HG02759 (cell line): ENCODE measurements at regions not wholly inside any gene's neighbourhood (a gene's known extent, or its start where the extent isn't known, plus 50 kb on each side); places are given as distances from the start of the nearest gene placed in this dataset.
"Not testable (repeated sequence)": the region's sequence is repeated elsewhere in the genome, so short reads cannot be mapped to it uniquely, and the experiment has no call there.

Source experiments
- ATAC-seq: cut with Tn5 transposase; IDR thresholded peaks from one replicate; pipeline ENCODE4 v1.9.1; 2021; ENCODE audit warnings: mild to moderate bottlenecking, moderate library complexity; ENCODE audit not compliant: unreplicated experiment

- not testable (repeated sequence) for ATAC-seq
These were observed 180.3 kb downstream of the TMEM121 start for GRCh38 chr14:105706701-105707019.

DNA sequence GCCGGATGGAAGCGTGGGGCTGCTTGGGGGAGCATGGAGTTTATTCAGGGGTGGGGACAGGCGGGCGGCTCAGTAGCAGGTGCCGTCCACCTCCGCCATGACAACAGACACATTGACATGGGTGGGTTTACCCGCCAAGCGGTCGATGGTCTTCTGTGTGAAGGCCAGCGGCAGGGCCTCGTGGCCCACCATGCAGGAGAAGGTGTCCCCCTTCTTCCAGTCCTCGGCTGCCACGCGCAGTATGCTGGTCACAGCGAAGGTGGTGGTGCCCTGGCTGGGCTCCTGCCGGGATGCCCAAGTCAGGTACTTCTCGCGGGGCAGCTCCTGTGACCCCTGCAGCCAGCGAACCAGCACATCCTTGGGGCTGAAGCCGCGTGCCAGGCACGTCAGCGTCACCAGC is 180.7 kb downstream of the TMEM121 start:
- not testable (repeated sequence) for ATAC-seq

GRCh38 chr14:105707723-105708151 is 181.4 kb downstream of the TMEM121 start:
- ATAC-seq: not testable (repeated sequence)

DNA sequence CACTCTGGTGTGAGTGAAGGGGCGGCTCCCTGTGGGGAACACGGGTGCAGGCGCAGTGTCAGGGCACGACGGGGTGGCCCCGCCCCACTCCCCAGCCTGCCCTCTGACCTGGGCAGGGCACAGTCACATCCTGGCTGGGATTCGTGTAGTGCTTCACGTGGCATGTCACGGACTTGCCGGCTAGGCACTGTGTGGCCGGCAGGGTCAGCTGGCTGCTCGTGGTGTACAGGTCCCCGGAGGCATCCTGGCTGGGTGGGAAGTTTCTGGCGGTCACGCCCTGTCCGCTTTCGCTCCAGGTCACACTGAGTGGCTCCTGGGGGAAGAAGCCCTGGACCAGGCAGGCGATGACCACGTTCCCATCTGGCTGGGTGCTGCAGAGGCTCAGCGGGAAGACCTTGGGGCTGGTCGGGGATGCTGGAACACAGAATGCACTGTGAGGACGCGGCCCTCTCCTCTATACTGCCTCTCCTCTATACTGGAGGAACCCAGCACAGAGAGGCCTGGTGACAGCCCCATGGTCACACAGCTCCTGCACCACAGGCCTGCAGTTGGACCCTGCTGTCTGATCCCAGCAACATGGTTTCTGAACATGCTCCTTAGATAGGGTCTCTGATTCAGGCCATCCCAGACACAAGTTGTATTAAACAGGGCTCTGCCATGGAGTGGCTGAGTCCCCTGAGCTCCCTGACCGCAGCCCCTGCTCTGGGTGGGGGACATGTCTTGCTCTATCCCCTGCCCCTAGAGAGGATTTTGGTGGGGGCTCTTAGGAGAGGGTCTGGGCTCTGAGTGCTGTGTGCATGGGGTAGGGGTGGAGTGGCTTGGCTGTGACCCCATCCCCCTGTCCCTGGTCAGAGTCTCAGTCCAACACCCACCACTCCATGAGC is 182.1 kb downstream of the TMEM121 start:
- not testable (repeated sequence) for ATAC-seq

DNA sequence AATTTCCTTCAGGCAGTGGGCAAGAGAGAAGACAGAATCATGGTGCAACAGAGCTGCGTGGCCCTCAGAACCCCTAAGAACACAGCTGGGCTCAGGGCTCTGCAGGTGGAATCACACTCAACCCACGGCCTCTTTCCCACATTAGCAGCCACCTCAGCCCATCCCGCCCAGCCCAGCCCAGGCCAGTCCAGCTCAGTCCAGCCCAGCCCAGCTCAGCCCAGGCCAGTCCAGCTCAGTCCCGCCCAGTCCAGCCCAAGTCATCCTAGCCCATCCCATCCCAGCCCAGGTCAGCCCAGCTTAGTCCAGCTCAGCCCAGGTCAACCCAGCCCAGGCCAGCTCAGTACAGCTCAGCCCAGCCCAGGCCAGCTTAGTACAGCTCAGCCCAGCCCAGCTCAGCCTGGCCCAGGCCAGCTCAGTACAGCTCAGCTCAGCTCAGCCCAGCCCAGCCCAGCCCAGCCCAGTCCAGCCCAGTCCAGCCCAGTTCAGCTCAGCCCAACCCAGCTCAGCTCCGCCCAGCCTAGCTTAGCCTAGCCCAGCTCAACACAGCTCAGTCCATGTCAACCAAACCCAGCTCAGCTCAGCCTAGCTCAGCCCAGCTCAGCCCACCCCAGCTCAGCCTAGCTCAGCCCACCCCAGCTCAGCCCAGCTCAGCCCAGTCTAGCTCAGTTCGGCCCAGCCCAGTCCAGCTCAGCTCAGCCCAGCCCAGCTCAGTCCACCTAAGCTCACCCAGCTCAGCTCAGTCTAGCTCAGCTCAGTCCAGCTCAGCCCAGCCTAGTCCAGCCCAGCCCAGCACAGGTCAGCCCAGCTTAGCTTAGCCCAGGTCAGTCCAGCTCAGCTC is 183.1 kb downstream of the TMEM121 start:
- ATAC-seq: no peak

GRCh38 chr14:105710119-105711043 is 184.0 kb downstream of the TMEM121 start:
- ATAC-seq: no peak

DNA sequence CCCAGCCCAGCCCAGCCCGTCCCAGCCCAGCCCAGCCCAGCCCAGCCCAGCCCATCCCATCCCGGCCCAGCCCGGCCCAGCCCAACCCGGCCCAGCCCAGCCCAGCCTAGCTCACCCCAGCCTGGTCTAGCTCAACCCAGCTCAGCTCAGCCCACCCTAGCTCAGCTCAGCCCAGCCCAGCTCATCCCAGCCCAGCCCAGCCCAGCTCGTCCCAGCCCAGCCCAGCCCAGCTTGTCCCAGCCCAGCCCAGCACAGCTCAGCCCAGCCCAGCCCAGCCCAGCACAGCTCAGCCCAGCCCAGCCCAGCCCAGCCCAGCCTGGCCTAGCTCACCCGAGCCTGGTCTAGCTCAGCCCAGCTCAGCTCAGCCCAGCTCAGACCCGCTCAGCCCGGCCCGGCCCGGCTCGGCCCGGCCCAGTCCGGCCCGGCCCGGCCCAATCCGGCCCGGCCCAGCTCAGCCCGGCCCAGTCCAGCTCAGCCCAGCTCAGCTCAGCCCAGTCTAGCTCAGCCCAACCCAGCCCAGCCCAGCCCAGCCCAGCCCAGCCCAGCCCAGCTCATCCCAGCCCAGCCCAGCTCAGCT is 184.7 kb downstream of the TMEM121 start:
- no peak for ATAC-seq

GRCh38 chr14:105711841-105712460 is 185.6 kb downstream of the TMEM121 start:
- ATAC-seq: no peak

- ATAC-seq: not testable (repeated sequence)
These were observed 186.3 kb downstream of the TMEM121 start for GRCh38 chr14:105712670-105713069.

- ATAC-seq: not testable (repeated sequence)
These were observed 186.8 kb downstream of the TMEM121 start for GRCh38 chr14:105713160-105713559.

DNA sequence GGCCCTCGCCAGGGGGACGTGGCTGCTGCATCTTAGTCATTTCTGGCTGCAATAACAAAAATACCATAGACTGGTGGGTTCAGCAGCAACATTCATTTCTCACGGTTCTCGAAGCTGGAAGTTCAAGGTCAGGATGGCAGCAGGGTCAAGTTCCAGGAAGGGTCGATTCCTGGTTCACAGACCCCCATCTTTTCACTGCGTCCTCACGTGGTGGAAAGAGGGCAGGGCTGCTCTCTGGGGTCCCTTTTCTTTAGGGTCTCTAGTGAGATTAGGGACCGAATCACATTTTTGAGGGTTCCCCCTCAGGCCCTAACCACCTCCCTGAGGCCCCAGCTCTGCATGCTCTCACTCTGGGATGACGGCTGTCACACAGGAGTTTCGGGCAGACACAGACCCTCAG is 187.5 kb downstream of the TMEM121 start:
- ATAC-seq: not testable (repeated sequence)

DNA sequence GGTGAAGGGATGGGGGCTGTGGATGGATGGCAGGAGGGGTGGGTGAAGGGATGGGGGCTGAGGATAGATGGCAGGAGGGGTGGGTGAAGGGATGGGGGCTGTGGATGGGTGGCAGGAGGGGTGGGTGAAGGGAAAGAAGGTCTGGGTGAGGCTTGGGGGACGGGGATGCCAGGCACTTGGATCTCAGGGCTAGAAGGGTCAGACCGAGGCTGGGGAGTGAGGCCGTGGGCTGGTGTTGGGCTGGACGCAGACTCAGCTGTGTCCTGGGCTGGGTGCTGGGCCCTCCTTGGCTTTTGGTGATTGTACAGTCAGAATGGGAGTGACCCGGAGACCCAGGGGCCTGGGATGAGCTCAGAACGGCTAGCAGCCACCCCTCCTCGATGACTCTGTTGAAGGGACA is 192.4 kb downstream of the TMEM121 start:
- ATAC-seq: not testable (repeated sequence)

GRCh38 chr14:105720106-105720505 is 193.7 kb downstream of the TMEM121 start:
- ATAC-seq: not testable (repeated sequence)

- not testable (repeated sequence) for ATAC-seq
These were observed 194.6 kb downstream of the TMEM121 start for GRCh38 chr14:105720852-105721601.

- not testable (repeated sequence) for ATAC-seq
These were observed 195.2 kb downstream of the TMEM121 start for GRCh38 chr14:105721602-105721970.

DNA sequence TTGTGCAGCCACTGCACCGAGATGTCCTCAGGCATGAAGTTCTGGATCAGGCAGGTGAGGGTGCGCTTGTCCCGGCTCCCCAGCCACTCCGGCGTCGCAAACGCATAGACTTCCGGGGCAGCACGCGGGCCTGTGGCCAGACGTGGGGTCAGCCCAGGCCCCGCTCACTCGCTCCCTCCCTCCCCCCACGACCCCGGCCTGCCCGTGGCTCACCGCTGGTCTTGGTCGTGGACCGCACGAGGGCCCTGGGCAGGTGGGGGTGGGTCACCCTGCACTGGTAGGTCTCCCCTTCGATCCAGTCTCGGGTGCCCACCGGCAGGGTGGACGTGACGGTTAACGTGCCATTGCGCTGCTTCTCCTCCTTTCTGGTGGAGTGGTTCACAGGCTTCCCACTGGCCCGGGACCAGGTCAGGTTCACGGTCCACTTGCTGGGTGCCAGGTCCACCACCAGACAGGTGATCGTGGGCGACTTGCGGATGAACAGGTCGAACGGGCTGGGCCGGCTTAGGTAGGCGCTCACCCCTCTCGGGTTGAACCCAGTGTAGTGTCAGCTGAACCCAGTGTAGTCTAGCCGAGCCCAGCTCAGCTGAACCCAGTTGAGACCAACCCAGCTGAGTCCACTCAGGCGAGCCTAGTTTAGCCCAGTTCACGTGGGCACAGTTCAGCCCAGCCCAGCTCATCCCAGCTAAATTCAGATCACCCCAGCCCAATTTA is 195.8 kb downstream of the TMEM121 start:
- ATAC-seq: not testable (repeated sequence)

DNA sequence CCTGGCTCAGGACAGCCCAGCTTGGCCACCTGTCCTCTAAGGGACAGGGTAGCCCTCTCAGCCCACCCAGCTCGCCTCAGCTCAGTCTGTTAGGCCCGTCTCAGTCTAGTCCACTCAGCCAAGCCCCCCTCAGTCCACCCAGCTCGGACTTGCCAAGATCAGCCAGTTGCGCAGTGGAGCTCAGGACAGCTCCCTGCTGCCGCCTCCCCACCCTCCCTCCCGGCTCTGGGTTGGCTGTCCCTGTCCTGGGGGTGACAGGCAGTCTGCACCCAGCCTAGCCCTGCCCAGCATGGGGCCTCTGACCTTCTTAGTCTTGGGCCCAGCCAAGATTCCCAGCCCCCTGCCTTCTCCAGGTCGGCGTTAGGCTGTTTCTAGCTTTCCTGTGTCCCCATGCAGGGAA is 196.9 kb downstream of the TMEM121 start:
- ATAC-seq: not testable (repeated sequence)

GRCh38 chr14:105723776-105724175 is 197.4 kb downstream of the TMEM121 start:
- not testable (repeated sequence) for ATAC-seq
